HT1080 (cell line): ENCODE measurements at regions not wholly inside any gene's neighbourhood (a gene's known extent, or its start where the extent isn't known, plus 50 kb on each side); places are given as distances from the start of the nearest gene placed in this dataset.
"Not testable (repeated sequence)": the region's sequence is repeated elsewhere in the genome, so short reads cannot be mapped to it uniquely, and the experiment has no call there.

ENCODE experiments used
- DNase-seq: peaks from one replicate; pipeline ENCODE4 v3.0.0-alpha.2; 2015; ENCODE audit warnings: low read depth

- peak; percentile 53 for DNase-seq
Observed at GRCh38 chr3:182618085-182618732, 175.1 kb upstream of the ATP11B start.

GRCh38 chr3:182618981-182619591 lies 174.2 kb upstream of the ATP11B start:
- peak; percentile 88 for DNase-seq

GRCh38 chr3:182620723-182621434 lies 172.4 kb upstream of the ATP11B start:
- no peak for DNase-seq

GRCh38 chr3:182621435-182622240 lies 171.7 kb upstream of the ATP11B start:
- no peak for DNase-seq

- no peak for DNase-seq
Observed at GRCh38 chr3:182622241-182622545, 171.1 kb upstream of the ATP11B start.

- peak; percentile 42 for DNase-seq
Observed at GRCh38 chr3:182626484-182627467, 166.5 kb upstream of the ATP11B start.

GRCh38 chr3:182628531-182628930 lies 164.8 kb upstream of the ATP11B start:
- no peak for DNase-seq

GRCh38 chr3:182629521-182629920 lies 163.8 kb upstream of the ATP11B start:
- peak; percentile 66 for DNase-seq

- DNase-seq: no peak
Observed at GRCh38 chr3:182631183-182632076, 161.9 kb upstream of the ATP11B start.

- DNase-seq: no peak
Observed at GRCh38 chr3:182632077-182632393, 161.3 kb upstream of the ATP11B start.

GRCh38 chr3:182633186-182633585 lies 160.1 kb upstream of the ATP11B start:
- no peak for DNase-seq

GRCh38 chr3:182636646-182637045 lies 156.7 kb upstream of the ATP11B start:
- peak; percentile 41 for DNase-seq

- DNase-seq: no peak
Observed at GRCh38 chr3:182637350-182638110, 155.8 kb upstream of the ATP11B start.

- DNase-seq: no peak
Observed at GRCh38 chr3:182644013-182644412, 149.3 kb upstream of the ATP11B start.

GRCh38 chr3:182644790-182645433 lies 148.4 kb upstream of the ATP11B start:
- peak; percentile 62 for DNase-seq

GRCh38 chr3:182650568-182651128 lies 142.7 kb upstream of the ATP11B start:
- no peak for DNase-seq

- no peak for DNase-seq
Observed at GRCh38 chr3:182651461-182651860, 141.8 kb upstream of the ATP11B start.

- not testable (repeated sequence) for DNase-seq
Observed at GRCh38 chr3:182653065-182653464, 140.2 kb upstream of the ATP11B start.
